ENCODE measurements at regions not wholly inside any gene's neighbourhood (a gene's known extent, or its start where the extent isn't known, plus 50 kb on each side); places are given as distances from the start of the nearest gene placed in this dataset.

GRCh38 chr2:2673406-2673805 lies 342.3 kb upstream of the MYT1L start:
- TF ChIP-seq, protein P1, sequence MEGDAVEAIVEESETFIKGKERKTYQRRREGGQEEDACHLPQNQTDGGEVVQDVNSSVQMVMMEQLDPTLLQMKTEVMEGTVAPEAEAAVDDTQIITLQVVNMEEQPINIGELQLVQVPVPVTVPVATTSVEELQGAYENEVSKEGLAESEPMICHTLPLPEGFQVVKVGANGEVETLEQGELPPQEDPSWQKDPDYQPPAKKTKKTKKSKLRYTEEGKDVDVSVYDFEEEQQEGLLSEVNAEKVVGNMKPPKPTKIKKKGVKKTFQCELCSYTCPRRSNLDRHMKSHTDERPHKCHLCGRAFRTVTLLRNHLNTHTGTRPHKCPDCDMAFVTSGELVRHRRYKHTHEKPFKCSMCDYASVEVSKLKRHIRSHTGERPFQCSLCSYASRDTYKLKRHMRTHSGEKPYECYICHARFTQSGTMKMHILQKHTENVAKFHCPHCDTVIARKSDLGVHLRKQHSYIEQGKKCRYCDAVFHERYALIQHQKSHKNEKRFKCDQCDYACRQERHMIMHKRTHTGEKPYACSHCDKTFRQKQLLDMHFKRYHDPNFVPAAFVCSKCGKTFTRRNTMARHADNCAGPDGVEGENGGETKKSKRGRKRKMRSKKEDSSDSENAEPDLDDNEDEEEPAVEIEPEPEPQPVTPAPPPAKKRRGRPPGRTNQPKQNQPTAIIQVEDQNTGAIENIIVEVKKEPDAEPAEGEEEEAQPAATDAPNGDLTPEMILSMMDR (IDR thresholded peaks at IDR 0.05; ENCODE audit: insufficient read depth, low read length, poor library complexity, severe bottlenecking) = no peak
- no peak for TF ChIP-seq EZH2phosphoT487 (conservative IDR thresholded peaks at IDR 0.05; ENCODE audit: low read length)

Data from SU-DHL-6 (cell line).